Right atrium auricular region (tissue), 2 donors: ENCODE measurements at regions not wholly inside any gene's neighbourhood (a gene's known extent, or its start where the extent isn't known, plus 50 kb on each side); places are given as distances from the start of the nearest gene placed in this dataset.

Experiments
- DNase-seq: peaks from one replicate; pipeline ENCODE4 v3.0.0-alpha.2; 2019; ENCODE audit warnings: low spot score
- H3K27ac ChIP-seq, 2 donors: fragments of 200-600 bp; sonication (generic); 1 replicate in 1 of 2; 2 replicates in 1 of 2; pipeline ENCODE4 v1.5.1; 2016 to 2019
- H3K27me3 ChIP-seq, 2 donors: fragments of 200-600 bp; sonication (generic); one replicate each; pipeline versions ENCODE4 v1.5.1 to v1.6.0; 2017 to 2019
- H3K36me3 ChIP-seq: fragments of 200-600 bp; sonication (generic); one replicate; pipeline ENCODE4 v1.5.1; 2016
- H3K4me1 ChIP-seq, 2 donors: fragments of 200-600 bp; sonication (generic); one replicate each; pipeline versions ENCODE4 v1.5.1 to v1.6.0; 2017 to 2019
- H3K4me3 ChIP-seq, 2 donors: fragments of 200-600 bp; sonication (generic); 1 replicate in 1 of 2; 2 replicates in 1 of 2; pipeline ENCODE4 v1.5.1; 2017 to 2019; ENCODE audit warnings: mild to moderate bottlenecking in 1 of 2, moderate library complexity in 1 of 2
- H3K9me3 ChIP-seq, 2 donors: fragments of 200-600 bp; sonication (generic); one replicate each; pipeline ENCODE4 v1.5.1; 2019
- CTCF ChIP-seq, 2 donors: fragments of 200-600 bp; sonication (generic); IDR thresholded peaks; one replicate each; pipeline ENCODE4 v1.5.1; 2019; ENCODE audit warnings: antibody characterized with exemption in 2 of 2

GRCh38 chr9:81456431-81457006 lies 232.8 kb downstream of the TLE1 start:
- Histone ChIP-seq H3K4me3 (no peak overlapping the region), H3K27me3 (no peaks in the 10 kb centered on the region), H3K36me3 (no peaks in the 10 kb centered on the region), H3K4me1 (no peaks in the 10 kb centered on the region), H3K27ac (no peak overlapping the region), H3K9me3 (no peaks in the 10 kb centered on the region)
- no peak for DNase-seq
- no peak for TF ChIP-seq CTCF (IDR thresholded peaks at IDR 0.05)

GRCh38 chr9:81455462-81456219 lies 233.7 kb downstream of the TLE1 start:
- no peak for TF ChIP-seq CTCF (IDR thresholded peaks at IDR 0.05)
- H3K4me1 ChIP-seq, result no peaks in the 10 kb centered on the region
- no peaks in the 10 kb centered on the region for H3K27me3 ChIP-seq

GRCh38 chr9:81445331-81445921 lies 243.9 kb downstream of the TLE1 start:
- H3K4me1 ChIP-seq, result no peaks in the 10 kb centered on the region
- H3K27me3 ChIP-seq, result no peaks in the 10 kb centered on the region
- no peak for DNase-seq
- no peak overlapping the region for H3K27ac ChIP-seq
- H3K36me3 ChIP-seq, result no peaks in the 10 kb centered on the region
- no peak overlapping the region for H3K4me3 ChIP-seq
- H3K9me3 ChIP-seq, result peaks cover 0 to 37% of the 10 kb centered on the region in 2 donors
- no peak for TF ChIP-seq CTCF (IDR thresholded peaks at IDR 0.05)

More at GRCh38 chr9:81455462-81456219, 233.7 kb downstream of the TLE1 start:
- H3K9me3 ChIP-seq, result no peaks in the 10 kb centered on the region
- no peak overlapping the region for H3K27ac ChIP-seq
- DNase-seq, result no peak
- H3K36me3 ChIP-seq, result no peaks in the 10 kb centered on the region
- H3K4me3 ChIP-seq, result no peak overlapping the region

GRCh38 chr9:81431641-81432040 lies 257.7 kb downstream of the TLE1 start:
- Histone ChIP-seq H3K9me3 (peaks cover 6 to 20% of the 10 kb centered on the region in 2 donors), H3K27ac (no peak overlapping the region), H3K4me1 (no peaks in the 10 kb centered on the region), H3K36me3 (no peaks in the 10 kb centered on the region), H3K27me3 (no peaks in the 10 kb centered on the region), H3K4me3 (no peak overlapping the region)
- TF ChIP-seq CTCF (IDR thresholded peaks at IDR 0.05), result no peak
- DNase-seq, result no peak

- H3K4me3 ChIP-seq, result no peak overlapping the region
- peaks cover 6 to 28% of the 10 kb centered on the region in 2 donors for H3K9me3 ChIP-seq
- TF ChIP-seq CTCF (IDR thresholded peaks at IDR 0.05), result no peak
- no peaks in the 10 kb centered on the region for H3K36me3 ChIP-seq
- H3K27me3 ChIP-seq, result no peaks in the 10 kb centered on the region
- H3K4me1 ChIP-seq, result no peaks in the 10 kb centered on the region
- DNase-seq, result no peak
- H3K27ac ChIP-seq, result no peak overlapping the region
Observed at GRCh38 chr9:81430727-81431126, 258.6 kb downstream of the TLE1 start.
